NCI-H2196 treated with DMSO at 0.1 percent for 48 hours (cell line): ENCODE measurements at regions not wholly inside any gene's neighbourhood (a gene's known extent, or its start where the extent isn't known, plus 50 kb on each side); places are given as distances from the start of the nearest gene placed in this dataset.
A peak's percentile ranks its signal among the peaks of the same experiment; 100 is the strongest.
"Not testable (repeated sequence)": the region's sequence is repeated elsewhere in the genome, so short reads cannot be mapped to it uniquely, and the experiment has no call there.

Experiments used
- DNase-seq: peaks from one replicate; lab custom pipeline; 2025; ENCODE audit not compliant: unreplicated experiment; lab: John Stamatoyannopoulos, UW

- not testable (repeated sequence) for DNase-seq
Observed at GRCh38 chr1:214095896-214096295, 108.1 kb downstream of the PROX1 start.

GRCh38 chr1:214101246-214101645 lies 113.5 kb downstream of the PROX1 start:
- no peak for DNase-seq

- DNase-seq = no peak
Observed at GRCh38 chr1:214101828-214102227, 114.1 kb downstream of the PROX1 start.

GRCh38 chr1:214102907-214103306 lies 115.1 kb downstream of the PROX1 start:
- no peak for DNase-seq

- DNase-seq = no peak
Observed at GRCh38 chr1:214103778-214104177, 116.0 kb downstream of the PROX1 start.

GRCh38 chr1:214106375-214106774 lies 118.6 kb downstream of the PROX1 start:
- no peak for DNase-seq

GRCh38 chr1:214107322-214108096 lies 119.7 kb downstream of the PROX1 start:
- no peak for DNase-seq

- DNase-seq = no peak
Observed at GRCh38 chr1:214108097-214108446, 120.3 kb downstream of the PROX1 start.

GRCh38 chr1:214111796-214112195 lies 124.0 kb downstream of the PROX1 start:
- DNase-seq = no peak

- no peak for DNase-seq
Observed at GRCh38 chr1:214116258-214116657, 128.5 kb downstream of the PROX1 start.

GRCh38 chr1:214117780-214118179 lies 130.0 kb downstream of the PROX1 start:
- DNase-seq = no peak

GRCh38 chr1:214120191-214120590 lies 132.4 kb downstream of the PROX1 start:
- no peak for DNase-seq

- no peak for DNase-seq
Observed at GRCh38 chr1:214120951-214121350, 133.2 kb downstream of the PROX1 start.

- DNase-seq = no peak
Observed at GRCh38 chr1:214122110-214122509, 134.3 kb downstream of the PROX1 start.

- peak; percentile 80 for DNase-seq
Observed at GRCh38 chr1:214123061-214123784, 135.4 kb downstream of the PROX1 start.

GRCh38 chr1:214124281-214124805 lies 136.6 kb downstream of the PROX1 start:
- DNase-seq = no peak

- DNase-seq = no peak
Observed at GRCh38 chr1:214124915-214125314, 137.1 kb downstream of the PROX1 start.

- DNase-seq = no peak
Observed at GRCh38 chr1:214125819-214126218, 138.0 kb downstream of the PROX1 start.

GRCh38 chr1:214126697-214127146 lies 138.9 kb downstream of the PROX1 start:
- no peak for DNase-seq

GRCh38 chr1:214127705-214128104 lies 139.9 kb downstream of the PROX1 start:
- no peak for DNase-seq

GRCh38 chr1:214135886-214136285 lies 145.1 kb upstream of the SMYD2 start:
- no peak for DNase-seq

GRCh38 chr1:214136324-214136919 lies 144.5 kb upstream of the SMYD2 start:
- DNase-seq = no peak
